GM20000 (cell line): ENCODE measurements at regions not wholly inside any gene's neighbourhood (a gene's known extent, or its start where the extent isn't known, plus 50 kb on each side); places are given as distances from the start of the nearest gene placed in this dataset.

Source experiments
- DNase-seq: peaks from one replicate; pipeline ENCODE4 v3.0.0; 2012; ENCODE audit warnings: low spot score
- CTCF ChIP-seq: IDR thresholded peaks from 2 replicates; pipeline ENCODE4 v1.5.1; 2012; ENCODE audit warnings: mild to moderate bottlenecking, control low read depth; ENCODE audit errors: extremely low read depth, missing control alignments

GRCh38 chr1:4033129-4033676 lies 133.1 kb upstream of the C1orf174 start:
- DNase-seq = no peak
- TF ChIP-seq CTCF = no peak

GRCh38 chr1:4033713-4034112 lies 133.6 kb upstream of the C1orf174 start:
- no peak for DNase-seq
- TF ChIP-seq CTCF = no peak

- no peak for DNase-seq
- TF ChIP-seq CTCF = no peak
Measured at GRCh38 chr1:4034318-4034887, 134.3 kb upstream of the C1orf174 start.

- TF ChIP-seq CTCF = no peak
- DNase-seq = no peak
Measured at GRCh38 chr1:4044967-4045366, 144.9 kb upstream of the C1orf174 start.

- TF ChIP-seq CTCF = no peak
- DNase-seq = no peak
Measured at GRCh38 chr1:4045397-4046010, 145.4 kb upstream of the C1orf174 start.

- DNase-seq = no peak
Measured at GRCh38 chr1:4046836-4047461, 146.9 kb upstream of the C1orf174 start.

More at GRCh38 chr1:4046836-4047461, 146.9 kb upstream of the C1orf174 start:
- no peak for TF ChIP-seq CTCF
